A549 (cell line): ENCODE measurements at regions not wholly inside any gene's neighbourhood (a gene's known extent, or its start where the extent isn't known, plus 50 kb on each side); places are given as distances from the start of the nearest gene placed in this dataset.

Experiments used
- ATAC-seq, 2 experiments: fragments of 200-7000 bp in 1 of 2; fragments of >200 bp in 1 of 2; cut with Nextera tagmentation in 1 of 2; cut with Tn5 transposase in 1 of 2; 3 replicates each; pipeline versions ENCODE4 v1.8.0 to v1.9.1; 2018 to 2020; ENCODE audit warnings: mild to moderate bottlenecking in 1 of 2, moderate library complexity in 1 of 2
- CTCF ChIA-PET: fragments of 300-600 bp; sonication (Branson Sonifier 250); formaldehyde crosslinking; extraction: SDS; loops from one replicate; lab custom pipeline; 2021; ENCODE audit warnings: antibody characterized with exemption, inconsistent platforms; lab: Yijun Ruan, JAX
- POLR2A ChIA-PET: fragments of 350-600 bp; formaldehyde crosslinking; extraction: SDS; loops from one replicate; lab custom pipeline; 2021; ENCODE audit warnings: antibody characterized with exemption, inconsistent platforms; lab: Yijun Ruan, JAX
- DNase-seq, 2 experiments: peaks; one replicate each; pipeline versions ENCODE4 v3.0.0 to v3.0.0-alpha.2; 2011 to 2016; ENCODE audit warnings: low read depth in 1 of 2, low spot score in 1 of 2
- FAIRE-seq: peaks from 2 replicates; lab custom pipeline; 2011; peaks lifted over from hg19 to GRCh38; lab: Jason Lieb, UNC
- H3K27ac ChIP-seq, 2 experiments: fragments of >200 bp; sonication (Bioruptor Twin); formaldehyde crosslinking; 3 replicates each; pipeline ENCODE4 v1.5.1; 2016 to 2017
- H3K4me1 ChIP-seq: fragments of >200 bp; sonication (Bioruptor Twin); formaldehyde crosslinking; 3 replicates; pipeline ENCODE4 v1.6.1; 2016
- H3K4me2 ChIP-seq: fragments of >200 bp; sonication (Bioruptor Twin); formaldehyde crosslinking; 3 replicates; pipeline ENCODE4 v1.6.1; 2016
- H3K4me3 ChIP-seq: fragments of >200 bp; sonication (Bioruptor Twin); formaldehyde crosslinking; 3 replicates; pipeline ENCODE4 v1.5.1; 2016
- H3K9me3 ChIP-seq: fragments of >200 bp; sonication (Bioruptor Twin); formaldehyde crosslinking; 3 replicates; pipeline ENCODE4 v1.6.1; 2016
- BHLHE40 ChIP-seq: IDR thresholded peaks from 2 replicates; pipeline ENCODE4 v1.6.1; 2012; ENCODE audit warnings: low read depth, low read length, inconsistent platforms
- CBX8 ChIP-seq: fragments of 200-600 bp; sonication (generic); IDR thresholded peaks from 2 replicates; pipeline ENCODE4 v1.6.1; 2016
- EHF ChIP-seq: fragments of 250-450 bp; sonication (Bioruptor Pico); IDR thresholded peaks from 2 replicates; pipeline ENCODE4 v1.5.0; 2020; ENCODE audit warnings: mild to moderate bottlenecking
- ESRRA ChIP-seq: fragments of 150-350 bp; IDR thresholded peaks from 2 replicates; pipeline ENCODE4 v1.6.1; 2014; ENCODE audit warnings: mild to moderate bottlenecking, low read length, borderline replicate concordance
- FOSB ChIP-seq: fragments of 250-450 bp; sonication (Bioruptor Pico); IDR thresholded peaks from 2 replicates; pipeline ENCODE4 v1.5.0; 2020; ENCODE audit warnings: mild to moderate bottlenecking, moderate library complexity
- GATA3 ChIP-seq: IDR thresholded peaks from 2 replicates; pipeline ENCODE4 v1.6.1; 2012; ENCODE audit warnings: borderline replicate concordance
- HDAC2 ChIP-seq: fragments of 200-600 bp; sonication (generic); IDR thresholded peaks from 2 replicates; pipeline ENCODE4 v1.6.1; 2016
- HES2 ChIP-seq: fragments of >200 bp; sonication (Bioruptor Twin); formaldehyde crosslinking; IDR thresholded peaks from 2 replicates; pipeline ENCODE4 v1.6.1; 2016
- HOXA7 ChIP-seq: fragments of 250-450 bp; sonication (Bioruptor Pico); IDR thresholded peaks from 2 replicates; pipeline ENCODE4 v1.5.0; 2020; ENCODE audit warnings: mild to moderate bottlenecking, moderate library complexity
- HOXB13 ChIP-seq: fragments of 250-450 bp; sonication (Bioruptor Pico); IDR thresholded peaks from 2 replicates; pipeline ENCODE4 v1.5.0; 2020; ENCODE audit warnings: low read depth, mild to moderate bottlenecking, moderate library complexity
- HOXB5 ChIP-seq: fragments of 250-450 bp; sonication (Bioruptor Pico); IDR thresholded peaks from 2 replicates; pipeline ENCODE4 v1.5.0; 2020; ENCODE audit warnings: mild to moderate bottlenecking, moderate library complexity
- JUN ChIP-seq, 2 experiments: fragments of >200 bp; sonication (Bioruptor Twin); formaldehyde crosslinking; IDR thresholded peaks; 2 replicates in 1 of 2; 3 replicates in 1 of 2; pipeline ENCODE4 v1.6.1; 2016 to 2017
- JUNB ChIP-seq: fragments of >200 bp; sonication (Bioruptor Twin); formaldehyde crosslinking; IDR thresholded peaks from 2 replicates; pipeline ENCODE4 v1.6.1; 2016
- MAFK ChIP-seq: fragments of 450-650 bp; IDR thresholded peaks from 2 replicates; pipeline ENCODE4 v1.6.1; 2014; ENCODE audit not compliant: partially characterized antibody
- MAX ChIP-seq: IDR thresholded peaks from 2 replicates; pipeline ENCODE4 v1.6.1; 2012
- MAZ ChIP-seq: fragments of 150-350 bp; IDR thresholded peaks from 2 replicates; pipeline ENCODE4 v1.6.1; 2014; ENCODE audit warnings: antibody characterized with exemption, low read depth, low read length, borderline replicate concordance
- NFE2L2 ChIP-seq: fragments of 150-350 bp; conservative IDR thresholded peaks from 2 replicates; pipeline ENCODE4 v1.6.1; 2014; ENCODE audit warnings: low read length
- NPAS2 ChIP-seq: fragments of 250-450 bp; sonication (Bioruptor Pico); IDR thresholded peaks from 2 replicates; pipeline ENCODE4 v1.8.0; 2022; ENCODE audit warnings: mild to moderate bottlenecking, moderate library complexity, borderline replicate concordance
- PBX3 ChIP-seq: IDR thresholded peaks from 2 replicates; pipeline ENCODE4 v1.6.1; 2012
- PHF8 ChIP-seq: fragments of 200-600 bp; sonication (generic); IDR thresholded peaks from 2 replicates; pipeline ENCODE4 v1.6.1; 2016; ENCODE audit warnings: low read depth, mild to moderate bottlenecking, antibody characterized with exemption, moderate library complexity, borderline replicate concordance
- POLR2AphosphoS2 ChIP-seq: conservative IDR thresholded peaks from 2 replicates; pipeline ENCODE4 v1.6.1; 2012; ENCODE audit warnings: low read length, improper control_type of control experiment, inconsistent platforms
- RARB ChIP-seq: fragments of 250-450 bp; sonication (Bioruptor Pico); IDR thresholded peaks from 2 replicates; pipeline ENCODE4 v1.8.0; 2021; ENCODE audit warnings: mild to moderate bottlenecking, moderate library complexity
- REST ChIP-seq: fragments of 200-600 bp; sonication (generic); IDR thresholded peaks from 2 replicates; pipeline ENCODE4 v1.6.1; 2016; ENCODE audit warnings: antibody characterized with exemption, mild to moderate bottlenecking, moderate library complexity
- RNF2 ChIP-seq: fragments of 200-600 bp; sonication (generic); IDR thresholded peaks from 2 replicates; pipeline ENCODE4 v1.6.1; 2016; ENCODE audit warnings: low read depth, mild to moderate bottlenecking, antibody characterized with exemption, moderate library complexity, borderline replicate concordance
- SREBF2 ChIP-seq: fragments of 450-650 bp; IDR thresholded peaks from 2 replicates; pipeline ENCODE4 v1.6.1; 2014; ENCODE audit warnings: mild to moderate bottlenecking, moderate library complexity
- TFCP2L1 ChIP-seq: fragments of 250-450 bp; sonication (Bioruptor Pico); IDR thresholded peaks from 2 replicates; pipeline ENCODE4 v1.5.0; 2021; ENCODE audit warnings: mild to moderate bottlenecking
- TP53 ChIP-seq: fragments of 250-450 bp; sonication (Bioruptor Pico); IDR thresholded peaks from 2 replicates; pipeline ENCODE4 v1.5.0; 2021; ENCODE audit warnings: mild to moderate bottlenecking, moderate library complexity
- USF2 ChIP-seq: fragments of 450-650 bp; IDR thresholded peaks from 2 replicates; pipeline ENCODE4 v1.6.1; 2014; ENCODE audit warnings: antibody characterized with exemption
- WGBS: methylation state at CpG from one replicate; pipeline ENCODE4 v1.1.6; 2017; ENCODE audit errors: missing lambda C conversion rate; 5-methylcytosine and 5-hydroxymethylcytosine counted together

- TF ChIP-seq EHF (no peak), ESRRA (no peak), MAZ (no peak)
Observed at GRCh38 chr7:42734568-42734967, 177.3 kb downstream of the C7orf25 start (continued).

GRCh38 chr7:42733040-42733439 lies 178.8 kb downstream of the C7orf25 start:
- CTCF ChIA-PET = interaction anchor here (0.8 to 1.5 kb wide), 2 partner anchors 10 to 143 kb away, joined by 3 to 4 read pairs; no protein-coding TSS in a partner anchor

GRCh38 chr7:42730586-42730985 lies 181.3 kb downstream of the C7orf25 start:
- TF ChIP-seq FOSB (CRISPR knock-in tag) = no peak
- TF ChIP-seq MAX = no peak
- TF ChIP-seq RNF2 = no peak
- no peak for TF ChIP-seq NFE2L2
- TF ChIP-seq JUNB = no peak
- Histone ChIP-seq H3K27ac (no peak overlapping the region), H3K4me3 (no peak overlapping the region), H3K9me3 (no peaks in the 10 kb centered on the region), H3K4me2 (no peak overlapping the region), H3K4me1 (no peaks in the 10 kb centered on the region)
- ATAC-seq = no peak
- no peak for DNase-seq
- POLR2A ChIA-PET = no interaction called here
- WGBS = 0% methylated on average over 1 of the region's 1 CpG
- CTCF ChIA-PET = interaction anchor here (0.8 kb wide), 1 partner anchor 9 kb away, joined by 3 read pairs; no protein-coding TSS in a partner anchor
- no peak for FAIRE-seq

More at GRCh38 chr7:42733040-42733439, 178.8 kb downstream of the C7orf25 start:
- Histone ChIP-seq H3K4me3 (no peak overlapping the region), H3K27ac (no peak overlapping the region), H3K4me2 (no peak overlapping the region), H3K4me1 (no peaks in the 10 kb centered on the region), H3K9me3 (no peaks in the 10 kb centered on the region)
- WGBS = 0% methylated on average over 5 of the region's 5 CpGs
- FAIRE-seq (no peak), ATAC-seq (no peak), DNase-seq (no peak)
- TF ChIP-seq TFCP2L1 (CRISPR knock-in tag) (no peak), SREBF2 (no peak), BHLHE40 (no peak), RARB (CRISPR knock-in tag) (no peak), HES2 (no peak), JUN (IDR thresholded peaks at IDR 0.05) (no peak)
- POLR2A ChIA-PET = no interaction called here

GRCh38 chr7:42729053-42729765 lies 182.7 kb downstream of the C7orf25 start:
- ATAC-seq = no peak
- no peak overlapping the region for H3K4me2 ChIP-seq
- TF ChIP-seq PBX3 (no peak), HDAC2 (no peak), MAZ (no peak), MAX (no peak), NPAS2 (CRISPR knock-in tag) (no peak), PHF8 (no peak), MAFK (no peak), BHLHE40 (no peak), GATA3 (no peak), REST (no peak), USF2 (no peak), HOXB13 (no peak), HOXB5 (CRISPR knock-in tag) (no peak), JUN (IDR thresholded peaks at IDR 0.05) (no peak), POLR2AphosphoS2 (no peak), HOXA7 (CRISPR knock-in tag) (no peak), TP53 (CRISPR knock-in tag) (no peak), CBX8 (no peak)
- H3K27ac ChIP-seq = no peak overlapping the region
- ChIA-PET POLR2A (no interaction called here), CTCF (no interaction called here)
- no peak for FAIRE-seq
- no peak for DNase-seq
- no peak overlapping the region for H3K4me3 ChIP-seq
- H3K9me3 ChIP-seq = no peaks in the 10 kb centered on the region
- no peaks in the 10 kb centered on the region for H3K4me1 ChIP-seq
